ENCODE measurements at regions not wholly inside any gene's neighbourhood (a gene's known extent, or its start where the extent isn't known, plus 50 kb on each side); places are given as distances from the start of the nearest gene placed in this dataset.

DNA sequence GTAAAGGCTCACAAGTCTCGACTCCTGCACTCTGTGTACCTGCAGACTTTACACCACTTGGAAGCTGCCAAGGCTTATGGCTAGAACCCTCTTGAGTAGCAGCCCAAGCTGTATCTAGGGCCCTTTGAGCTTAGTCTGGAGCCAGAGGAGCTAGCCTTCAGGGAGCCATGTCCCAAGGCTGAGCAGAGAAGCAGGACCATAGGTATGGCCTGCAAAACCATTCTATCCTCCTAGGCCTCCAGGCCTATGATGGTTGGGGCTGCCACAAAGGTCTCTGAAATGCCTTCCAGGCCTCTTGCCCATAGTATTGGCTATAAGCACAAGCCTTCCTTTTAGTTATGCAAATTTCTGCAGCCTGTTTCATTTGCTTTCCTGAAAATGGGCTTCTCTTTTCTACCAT, 380.7 kb upstream of the CPXCR1 start:
- H3K27me3 ChIP-seq (ENCODE audit: insufficient read depth, low read length): no peaks in the 10 kb centered on the region
- TF ChIP-seq, protein P1, sequence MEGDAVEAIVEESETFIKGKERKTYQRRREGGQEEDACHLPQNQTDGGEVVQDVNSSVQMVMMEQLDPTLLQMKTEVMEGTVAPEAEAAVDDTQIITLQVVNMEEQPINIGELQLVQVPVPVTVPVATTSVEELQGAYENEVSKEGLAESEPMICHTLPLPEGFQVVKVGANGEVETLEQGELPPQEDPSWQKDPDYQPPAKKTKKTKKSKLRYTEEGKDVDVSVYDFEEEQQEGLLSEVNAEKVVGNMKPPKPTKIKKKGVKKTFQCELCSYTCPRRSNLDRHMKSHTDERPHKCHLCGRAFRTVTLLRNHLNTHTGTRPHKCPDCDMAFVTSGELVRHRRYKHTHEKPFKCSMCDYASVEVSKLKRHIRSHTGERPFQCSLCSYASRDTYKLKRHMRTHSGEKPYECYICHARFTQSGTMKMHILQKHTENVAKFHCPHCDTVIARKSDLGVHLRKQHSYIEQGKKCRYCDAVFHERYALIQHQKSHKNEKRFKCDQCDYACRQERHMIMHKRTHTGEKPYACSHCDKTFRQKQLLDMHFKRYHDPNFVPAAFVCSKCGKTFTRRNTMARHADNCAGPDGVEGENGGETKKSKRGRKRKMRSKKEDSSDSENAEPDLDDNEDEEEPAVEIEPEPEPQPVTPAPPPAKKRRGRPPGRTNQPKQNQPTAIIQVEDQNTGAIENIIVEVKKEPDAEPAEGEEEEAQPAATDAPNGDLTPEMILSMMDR (IDR thresholded peaks at IDR 0.05; ENCODE audit: low read length): no peak
- no peak for TF ChIP-seq EZH2 (IDR thresholded peaks at IDR 0.05; ENCODE audit: borderline replicate concordance, low read length)
- H3K4me2 ChIP-seq (ENCODE audit: low read length): no peak overlapping the region
- no peaks in the 10 kb centered on the region for H3K79me2 ChIP-seq (ENCODE audit: insufficient read depth, low read length)
- H3K27ac ChIP-seq (ENCODE audit: low read depth, low read length, poor library complexity, severe bottlenecking): no peak overlapping the region
- no peak overlapping the region for H2AFZ ChIP-seq (ENCODE audit: low read length)
- H3K4me1 ChIP-seq (ENCODE audit: insufficient read depth, low read length, severe bottlenecking): no peaks in the 10 kb centered on the region
- H4K20me1 ChIP-seq (ENCODE audit: insufficient read depth, low read length): no peaks in the 10 kb centered on the region
- H3F3A ChIP-seq (ENCODE audit: insufficient read depth, low read length): no peaks in the 10 kb centered on the region
- no peaks in the 10 kb centered on the region for H3K36me3 ChIP-seq (ENCODE audit: insufficient read depth, low read length)
- H3K4me3 ChIP-seq (ENCODE audit: low read depth, low read length, poor library complexity, severe bottlenecking): no peak overlapping the region
- H3K9me3 ChIP-seq (ENCODE audit: low read length): no peaks in the 10 kb centered on the region
- no peaks in the 10 kb centered on the region for H3K9me2 ChIP-seq (ENCODE audit: low read depth, low read length)
- no peak overlapping the region for H3K9ac ChIP-seq (ENCODE audit: low read length)

DNA sequence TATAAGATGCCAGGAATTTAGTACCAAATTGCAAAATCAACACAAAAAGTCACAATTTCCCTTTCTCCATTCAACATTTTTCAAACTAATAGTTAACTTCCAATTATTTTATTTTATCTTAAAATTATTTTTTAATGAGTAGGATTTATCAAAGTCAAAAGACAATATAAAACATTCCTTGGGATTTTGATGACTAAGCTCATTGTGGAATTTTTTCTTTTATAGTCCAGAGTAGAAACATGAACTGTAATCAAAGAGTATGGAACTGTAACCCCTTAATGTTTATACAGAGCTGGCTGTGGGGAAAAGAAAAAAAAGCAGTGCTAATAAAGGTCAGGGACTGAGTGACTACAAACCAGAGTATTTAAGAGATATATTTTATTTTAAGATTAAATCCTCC, 368.6 kb upstream of the CPXCR1 start:
- Histone ChIP-seq H3K4me3 (ENCODE audit: low read depth, low read length, poor library complexity, severe bottlenecking) (no peak overlapping the region), H2AFZ (ENCODE audit: low read length) (no peak overlapping the region)
- TF ChIP-seq, protein P1 (IDR thresholded peaks at IDR 0.05; ENCODE audit: low read length): no peak
- TF ChIP-seq EZH2 (IDR thresholded peaks at IDR 0.05; ENCODE audit: borderline replicate concordance, low read length): no peak

DNA sequence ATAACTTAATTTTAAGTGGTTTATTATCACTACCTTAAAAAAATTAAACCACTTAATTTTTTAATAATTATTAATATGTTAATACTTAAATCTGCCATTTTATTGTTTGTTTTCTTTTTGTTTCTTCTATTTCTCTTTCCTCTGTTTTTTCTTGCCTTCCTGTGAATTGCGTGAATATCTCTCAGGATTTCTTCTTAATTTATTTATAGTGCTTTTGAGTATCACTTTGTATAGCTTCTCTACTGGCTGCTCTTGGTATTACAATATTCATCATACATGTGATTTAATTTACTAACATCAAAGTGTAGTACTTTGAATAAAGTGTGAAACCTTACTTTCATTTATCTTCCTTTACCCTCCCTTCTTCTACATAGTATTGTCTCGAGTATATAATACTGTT, 349.5 kb upstream of the CPXCR1 start:
- no peaks in the 10 kb centered on the region for H3K79me2 ChIP-seq (ENCODE audit: insufficient read depth, low read length)
- H3K4me3 ChIP-seq (ENCODE audit: low read depth, low read length, poor library complexity, severe bottlenecking): no peak overlapping the region
- H3K9me3 ChIP-seq (ENCODE audit: low read length): no peaks in the 10 kb centered on the region
- no peaks in the 10 kb centered on the region for H3F3A ChIP-seq (ENCODE audit: insufficient read depth, low read length)
- H3K36me3 ChIP-seq (ENCODE audit: insufficient read depth, low read length): no peaks in the 10 kb centered on the region
- no peak overlapping the region for H2AFZ ChIP-seq (ENCODE audit: low read length)
- H3K9me2 ChIP-seq (ENCODE audit: low read depth, low read length): no peaks in the 10 kb centered on the region
- no peak overlapping the region for H3K9ac ChIP-seq (ENCODE audit: low read length)
- no peaks in the 10 kb centered on the region for H4K20me1 ChIP-seq (ENCODE audit: insufficient read depth, low read length)
- no peak for TF ChIP-seq EZH2 (IDR thresholded peaks at IDR 0.05; ENCODE audit: borderline replicate concordance, low read length)
- TF ChIP-seq, protein P1 (IDR thresholded peaks at IDR 0.05; ENCODE audit: low read length): no peak
- H3K4me2 ChIP-seq (ENCODE audit: low read length): no peak overlapping the region
- H3K4me1 ChIP-seq (ENCODE audit: insufficient read depth, low read length, severe bottlenecking): no peaks in the 10 kb centered on the region
- no peaks in the 10 kb centered on the region for H3K27me3 ChIP-seq (ENCODE audit: insufficient read depth, low read length)
- H3K27ac ChIP-seq (ENCODE audit: low read depth, low read length, poor library complexity, severe bottlenecking): no peak overlapping the region

More for the DNA sequence above, 368.6 kb upstream of the CPXCR1 start:
- H3K79me2 ChIP-seq (ENCODE audit: insufficient read depth, low read length): no peaks in the 10 kb centered on the region
- no peaks in the 10 kb centered on the region for H3K4me1 ChIP-seq (ENCODE audit: insufficient read depth, low read length, severe bottlenecking)
- H3K9ac ChIP-seq (ENCODE audit: low read length): no peak overlapping the region
- H3F3A ChIP-seq (ENCODE audit: insufficient read depth, low read length): no peaks in the 10 kb centered on the region
- no peaks in the 10 kb centered on the region for H3K9me2 ChIP-seq (ENCODE audit: low read depth, low read length)
- no peak overlapping the region for H3K27ac ChIP-seq (ENCODE audit: low read depth, low read length, poor library complexity, severe bottlenecking)
- H3K4me2 ChIP-seq (ENCODE audit: low read length): no peak overlapping the region
- H3K36me3 ChIP-seq (ENCODE audit: insufficient read depth, low read length): no peaks in the 10 kb centered on the region
- H4K20me1 ChIP-seq (ENCODE audit: insufficient read depth, low read length): no peaks in the 10 kb centered on the region
- no peaks in the 10 kb centered on the region for H3K9me3 ChIP-seq (ENCODE audit: low read length)
- H3K27me3 ChIP-seq (ENCODE audit: insufficient read depth, low read length): no peaks in the 10 kb centered on the region
